Mesenchymal stem cell (in vitro differentiated cells and primary cell): ENCODE measurements at regions not wholly inside any gene's neighbourhood (a gene's known extent, or its start where the extent isn't known, plus 50 kb on each side); places are given as distances from the start of the nearest gene placed in this dataset.

Experiments
- DNase-seq: peaks from one replicate; pipeline ENCODE4 v3.0.0-alpha.2; 2013
- H2AFZ ChIP-seq: one replicate; pipeline ENCODE4 v1.6.1; 2013; ENCODE audit warnings: low read depth, mild to moderate bottlenecking, control low read depth, inconsistent platforms, low read length, moderate library complexity
- H2AK5ac ChIP-seq: 2 replicates; pipeline ENCODE4 v1.6.1; 2013; ENCODE audit warnings: low read length, moderate library complexity, mild to moderate bottlenecking, inconsistent platforms; ENCODE audit not compliant: severe bottlenecking
- H2BK120ac ChIP-seq: one replicate; pipeline ENCODE4 v1.6.1; 2013; ENCODE audit warnings: low read depth, mild to moderate bottlenecking, inconsistent platforms, low read length, moderate library complexity
- H2BK12ac ChIP-seq, 2 experiments: one replicate each; pipeline ENCODE4 v1.6.1; 2013; ENCODE audit warnings: inconsistent platforms in 2 of 2, low read length in 2 of 2, mild to moderate bottlenecking in 2 of 2, moderate library complexity in 2 of 2, control low read depth in 1 of 2
- H2BK15ac ChIP-seq: one replicate; pipeline ENCODE4 v1.6.1; 2013; ENCODE audit warnings: mild to moderate bottlenecking, low read depth, inconsistent platforms; ENCODE audit not compliant: poor library complexity, severe bottlenecking
- H2BK5ac ChIP-seq: 2 replicates; pipeline ENCODE4 v1.6.1; 2013; ENCODE audit warnings: low read depth, mild to moderate bottlenecking, low read length, control low read depth, inconsistent platforms; ENCODE audit not compliant: poor library complexity, severe bottlenecking
- H3K14ac ChIP-seq, 2 experiments: one replicate each; pipeline ENCODE4 v1.6.1; 2013; ENCODE audit warnings: inconsistent platforms in 2 of 2, low read length in 2 of 2, control low read depth in 1 of 2, mild to moderate bottlenecking in 1 of 2, moderate library complexity in 1 of 2
- H3K18ac ChIP-seq, 2 experiments: one replicate each; pipeline ENCODE4 v1.6.1; 2013; ENCODE audit warnings: inconsistent platforms in 2 of 2, low read length in 2 of 2, control low read depth in 1 of 2, low read depth in 1 of 2, mild to moderate bottlenecking in 1 of 2
- H3K23ac ChIP-seq, 2 experiments: one replicate each; pipeline ENCODE4 v1.6.1; 2013; ENCODE audit warnings: inconsistent platforms in 2 of 2, low read length in 2 of 2, mild to moderate bottlenecking in 2 of 2, moderate library complexity in 2 of 2, control low read depth in 1 of 2
- H3K27ac ChIP-seq: 2 replicates; pipeline ENCODE4 v1.5.1; 2013; ENCODE audit warnings: mild to moderate bottlenecking, moderate library complexity, low read length, control low read depth, inconsistent platforms; ENCODE audit not compliant: poor library complexity, severe bottlenecking
- H3K27me3 ChIP-seq, 2 experiments: 2 replicates each; pipeline versions ENCODE4 v1.6.1 to v1.7.0; 2013; ENCODE audit warnings: low read length in 2 of 2, mild to moderate bottlenecking in 2 of 2, moderate library complexity in 2 of 2, control low read depth in 1 of 2, inconsistent platforms in 1 of 2; ENCODE audit not compliant: control insufficient read depth in 1 of 2, insufficient read depth in 1 of 2
- H3K36me3 ChIP-seq, 2 experiments: 2 replicates each; pipeline versions ENCODE4 v1.6.1 to v1.7.0; 2013; ENCODE audit warnings: low read length in 2 of 2, control low read depth in 1 of 2, inconsistent platforms in 1 of 2, low read depth in 1 of 2, mild to moderate bottlenecking in 1 of 2; ENCODE audit not compliant: insufficient read depth in 2 of 2, control insufficient read depth in 1 of 2
- H3K4ac ChIP-seq, 2 experiments: one replicate each; pipeline ENCODE4 v1.6.1; 2013; ENCODE audit warnings: inconsistent platforms in 2 of 2, low read length in 2 of 2, mild to moderate bottlenecking in 2 of 2, moderate library complexity in 2 of 2, control low read depth in 1 of 2, low read depth in 1 of 2
- H3K4me1 ChIP-seq: 2 replicates; pipeline ENCODE4 v1.6.1; 2013; ENCODE audit warnings: low read depth, low read length, control low read depth; ENCODE audit not compliant: control insufficient read depth, insufficient read depth
- H3K4me2 ChIP-seq: 2 replicates; pipeline ENCODE4 v1.6.1; 2013; ENCODE audit warnings: low read length, mild to moderate bottlenecking, inconsistent platforms; ENCODE audit not compliant: poor library complexity, severe bottlenecking
- H3K4me3 ChIP-seq, 2 experiments: 2 replicates each; pipeline versions ENCODE4 v1.5.1 to v1.7.0; 2013; ENCODE audit warnings: low read length in 2 of 2, mild to moderate bottlenecking in 2 of 2, control low read depth in 1 of 2, low read depth in 1 of 2; ENCODE audit not compliant: insufficient read depth in 1 of 2
- H3K79me1 ChIP-seq: replicated peaks from 2 replicates; pipeline ENCODE4 v1.6.1; 2013; ENCODE audit warnings: mild to moderate bottlenecking, control low read depth, low read length, inconsistent platforms; ENCODE audit not compliant: poor library complexity, severe bottlenecking
- H3K9ac ChIP-seq: 2 replicates; pipeline ENCODE4 v1.7.0; 2013; ENCODE audit warnings: mild to moderate bottlenecking, low read length, moderate library complexity
- H3K9me3 ChIP-seq: 2 replicates; pipeline ENCODE4 v1.7.0; 2013; ENCODE audit warnings: mild to moderate bottlenecking, low read length; ENCODE audit not compliant: control insufficient read depth
- H4K8ac ChIP-seq: one replicate; pipeline ENCODE4 v1.6.1; 2013; ENCODE audit warnings: inconsistent platforms, mild to moderate bottlenecking, low read length, moderate library complexity
- H4K91ac ChIP-seq: one replicate; pipeline ENCODE4 v1.6.1; 2013; ENCODE audit warnings: mild to moderate bottlenecking, low read length, inconsistent platforms
- WGBS: methylation state at CpG from one replicate; pipeline ENCODE4 v1.1.7; 2013; ENCODE audit warnings: mixed read lengths; 5-methylcytosine and 5-hydroxymethylcytosine counted together

- Histone ChIP-seq H3K27me3 (peaks cover 0 to 77% of the 10 kb centered on the region in 2 experiments), H3K9ac (peak overlapping the region; percentile 42), H2BK15ac (no peak overlapping the region), H2AFZ (peak overlapping the region; percentile 80), H4K8ac (peak overlapping the region; percentile 29), H4K91ac (peak overlapping the region; percentile 75), H2BK12ac (peak overlapping the region in 1 of 2 experiments; percentile 81), H3K4me1 (peaks cover 29% of the 10 kb centered on the region), H3K18ac (no peak overlapping the region), H3K4me3 (peak overlapping the region; percentile 54 to 75), H2BK5ac (no peak overlapping the region), H2AK5ac (no peak overlapping the region), H3K36me3 (no peaks in the 10 kb centered on the region), H3K79me1 (no peaks in the 10 kb centered on the region), H3K4ac (no peak overlapping the region), H3K9me3 (no peaks in the 10 kb centered on the region), H2BK120ac (no peak overlapping the region), H3K27ac (no peak overlapping the region), H3K14ac (peak overlapping the region in 1 of 2 experiments; percentile 94), H3K23ac (no peak overlapping the region), H3K4me2 (peak overlapping the region; percentile 99)
- peak; percentile 84 for DNase-seq
- 8% methylated on average over 58 of the region's 68 CpGs for WGBS
Measured at GRCh38 chr6:166008441-166009369, 158.9 kb downstream of the TBXT start.

DNA sequence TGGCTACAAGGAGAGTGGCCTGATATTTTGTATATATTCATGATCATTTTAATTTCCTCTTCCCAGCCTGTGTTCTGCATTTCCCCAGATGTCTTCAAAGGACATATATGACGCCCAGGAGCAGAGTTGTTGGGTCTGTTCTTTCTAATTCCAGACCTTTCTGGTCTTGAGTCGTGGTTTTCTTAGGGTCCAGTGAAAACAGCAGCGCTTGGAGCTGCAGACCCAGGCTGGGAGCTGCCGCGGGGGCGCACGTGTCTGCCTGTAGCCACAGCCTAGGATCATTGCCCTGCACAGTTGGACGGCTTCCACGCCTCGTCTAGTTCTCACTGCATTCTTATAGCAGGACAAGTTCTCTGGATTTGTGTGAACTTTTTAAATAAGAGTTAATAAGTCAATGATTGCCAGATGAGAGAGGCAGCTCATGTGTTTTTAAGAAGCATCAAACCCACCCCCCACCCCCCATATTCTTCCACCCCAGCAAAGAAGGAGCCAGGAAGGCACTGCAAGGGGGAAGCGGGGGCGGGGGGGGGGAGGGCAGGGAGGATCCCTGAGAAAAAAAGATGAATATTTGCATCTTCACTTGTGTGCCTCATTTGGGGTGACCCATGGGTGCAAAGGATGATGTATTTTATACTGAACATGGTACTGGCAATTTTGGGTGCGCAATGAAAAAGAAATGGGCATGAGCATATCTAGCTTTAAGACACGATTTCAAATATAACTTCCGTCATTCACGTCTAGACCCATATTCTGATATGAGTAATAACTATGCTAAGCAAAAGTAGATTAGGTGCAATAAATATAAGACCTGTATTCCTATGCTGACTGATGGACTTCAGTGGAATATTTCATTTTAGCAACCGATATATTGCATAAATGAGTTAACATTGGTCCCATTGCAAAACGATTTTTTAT is 160.0 kb downstream of the TBXT start:
- H3K4me2 ChIP-seq = peak overlapping the region; percentile 99
- H3K27me3 ChIP-seq = peaks cover 0 to 72% of the 10 kb centered on the region in 2 experiments
- DNase-seq = peak; percentile 70
- H3K14ac ChIP-seq = no peak overlapping the region
- no peak overlapping the region for H4K91ac ChIP-seq
- no peak overlapping the region for H3K23ac ChIP-seq
- no peak overlapping the region for H2BK120ac ChIP-seq
- WGBS = 3% methylated on average over 9 of the region's 18 CpGs
- no peak overlapping the region for H2AK5ac ChIP-seq
- H3K4me3 ChIP-seq = no peak overlapping the region
- no peak overlapping the region for H3K27ac ChIP-seq
- no peak overlapping the region for H2BK5ac ChIP-seq
- H3K9ac ChIP-seq = no peak overlapping the region
- no peak overlapping the region for H3K4ac ChIP-seq
- no peaks in the 10 kb centered on the region for H3K9me3 ChIP-seq
- no peak overlapping the region for H2BK12ac ChIP-seq
- no peak overlapping the region for H3K18ac ChIP-seq
- no peaks in the 10 kb centered on the region for H3K79me1 ChIP-seq
- H4K8ac ChIP-seq = no peak overlapping the region
- H3K36me3 ChIP-seq = no peaks in the 10 kb centered on the region
- peaks cover 29% of the 10 kb centered on the region for H3K4me1 ChIP-seq
- no peak overlapping the region for H2AFZ ChIP-seq
- H2BK15ac ChIP-seq = no peak overlapping the region

DNA sequence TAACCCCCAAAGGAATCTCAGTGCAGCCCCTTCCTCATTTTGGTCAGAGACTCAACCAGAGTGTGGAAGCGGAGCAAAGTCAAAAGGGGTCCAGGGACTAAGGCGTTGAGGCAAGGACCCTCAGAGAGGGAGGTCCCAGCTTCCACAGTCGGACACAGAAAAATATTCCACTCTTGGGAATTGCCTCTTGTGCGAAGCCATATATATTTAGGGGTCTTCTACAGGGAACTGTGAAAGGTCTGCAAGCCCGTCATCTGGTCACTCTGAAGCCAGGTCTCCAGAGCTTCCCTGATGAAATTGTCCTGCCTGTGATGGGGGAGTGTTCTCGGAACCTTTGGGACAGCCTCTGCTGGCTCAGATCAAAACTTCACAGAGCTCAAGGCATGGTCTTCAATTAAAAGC is 160.8 kb downstream of the TBXT start:
- H3K36me3 ChIP-seq = no peaks in the 10 kb centered on the region
- H2BK15ac ChIP-seq = no peak overlapping the region
- H3K4me1 ChIP-seq = peaks cover 31% of the 10 kb centered on the region
- peak overlapping the region in 1 of 2 experiments; percentile 55 for H3K18ac ChIP-seq
- no peak overlapping the region for H4K91ac ChIP-seq
- H3K79me1 ChIP-seq = no peaks in the 10 kb centered on the region
- H2BK5ac ChIP-seq = no peak overlapping the region
- no peak overlapping the region for H4K8ac ChIP-seq
- H3K9ac ChIP-seq = no peak overlapping the region
- H2BK120ac ChIP-seq = no peak overlapping the region
- no peak overlapping the region for H2BK12ac ChIP-seq
- DNase-seq = no peak
- H3K9me3 ChIP-seq = no peaks in the 10 kb centered on the region
- H3K14ac ChIP-seq = no peak overlapping the region
- peak overlapping the region; percentile 86 for H2AK5ac ChIP-seq
- peak overlapping the region; percentile 42 for H3K4me2 ChIP-seq
- H3K27me3 ChIP-seq = peaks cover 0 to 66% of the 10 kb centered on the region in 2 experiments
- peak overlapping the region in 1 of 2 experiments; percentile 71 for H3K4me3 ChIP-seq
- no peak overlapping the region for H3K27ac ChIP-seq
- H3K4ac ChIP-seq = no peak overlapping the region
- H3K23ac ChIP-seq = no peak overlapping the region
- no peak overlapping the region for H2AFZ ChIP-seq
- WGBS = 35% methylated on average over 6 of the region's 6 CpGs
